Body of pancreas (tissue), 4 donors: ENCODE measurements at regions not wholly inside any gene's neighbourhood (a gene's known extent, or its start where the extent isn't known, plus 50 kb on each side); places are given as distances from the start of the nearest gene placed in this dataset.

ENCODE experiments used
- ATAC-seq: fragments of 150-250 bp; one replicate; pipeline ENCODE4 v1.9.1; 2016
- DNase-seq, 4 donors: peaks; one replicate each; pipeline ENCODE4 v3.0.0-alpha.2; 2019
- H3K27ac ChIP-seq, 4 donors: fragments of 200-600 bp; sonication (generic); 1 replicate in 3 of 4; 2 replicates in 1 of 4; pipeline versions ENCODE4 v1.5.1 to v1.6.1; 2016 to 2019; ENCODE audit warnings: mild to moderate bottlenecking in 1 of 4, mixed read lengths in 1 of 4, moderate library complexity in 1 of 4
- H3K27me3 ChIP-seq, 2 donors: fragments of 200-600 bp; sonication (generic); one replicate each; pipeline ENCODE4 v1.6.0; 2016; ENCODE audit warnings: mild to moderate bottlenecking in 1 of 2
- H3K36me3 ChIP-seq, 2 donors: fragments of 200-600 bp; sonication (generic); replicated peaks in 1 of 2; 2 replicates each; pipeline ENCODE4 v1.5.1; 2016; ENCODE audit warnings: low read depth in 2 of 2; ENCODE audit not compliant: insufficient read depth in 1 of 2
- H3K4me1 ChIP-seq: fragments of 200-600 bp; sonication (generic); one replicate; pipeline ENCODE4 v1.6.0; 2016
- H3K4me3 ChIP-seq, 2 donors: fragments of 200-600 bp; sonication (generic); 1 replicate in 1 of 2; 2 replicates in 1 of 2; pipeline ENCODE4 v1.5.1; 2016 to 2019
- H3K9me3 ChIP-seq, 3 donors: fragments of 200-600 bp; sonication (generic); 1 replicate in 2 of 3; 2 replicates in 1 of 3; pipeline ENCODE4 v1.5.1; 2016
- POLR2A ChIP-seq, 3 donors: fragments of 450-650 bp; IDR thresholded peaks; one replicate each; pipeline ENCODE4 v1.6.1; 2016; ENCODE audit warnings: antibody characterized with exemption in 3 of 3, mild to moderate bottlenecking in 2 of 3
- WGBS, 2 donors: methylation state at CpG; one replicate each; pipeline ENCODE4 v1.1.5; 2017; 5-methylcytosine and 5-hydroxymethylcytosine counted together
- intact Hi-C: fragments of 100-400 bp; cut with DNase I; formaldehyde crosslinking; loops from one replicate; pipeline ENCODE4 v1.15.1; 2023
- TF ChIP-seq, protein P1 (sequence below), 7 experiments: fragments of 450-650 bp in 4 of 7; fragments of 200-600 bp in 3 of 7; sonication (generic) in 3 of 7; IDR thresholded peaks; one replicate each; pipeline ENCODE4 v1.5.1; 2016 to 2019; ENCODE audit warnings: antibody characterized with exemption in 7 of 7

DNA sequence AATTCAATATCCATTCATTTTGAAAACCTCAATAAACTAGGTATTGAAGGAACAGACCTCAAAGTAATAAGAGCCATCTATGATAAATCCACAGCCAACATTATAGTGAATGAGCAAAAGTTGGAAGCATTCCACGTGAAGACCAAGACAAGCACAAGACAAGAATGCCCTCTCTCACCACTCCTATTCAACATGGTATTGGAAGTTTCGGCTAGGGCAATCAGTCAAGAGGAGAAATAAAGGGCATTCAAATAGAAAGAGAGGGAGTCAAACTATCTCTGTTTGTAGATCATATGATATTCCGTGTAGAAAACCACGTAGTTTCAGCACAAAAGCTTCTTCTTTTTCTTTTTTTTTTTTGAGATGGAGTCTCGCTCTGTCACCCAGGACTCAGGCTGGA is 550.3 kb downstream of the FSCB start:
- Histone ChIP-seq H3K36me3 (no peaks in the 10 kb centered on the region), H3K4me3 (no peak overlapping the region), H3K27me3 (no peaks in the 10 kb centered on the region), H3K4me1 (no peaks in the 10 kb centered on the region), H3K9me3 (no peaks in the 10 kb centered on the region), H3K27ac (no peak overlapping the region)
- no peak for DNase-seq
- ATAC-seq = no peak
- intact Hi-C loops = no loop called here
- 74 to 81% methylated on average over 5 of the region's 5 CpGs for WGBS, 2 donors
- no peak for TF ChIP-seq POLR2A (IDR thresholded peaks at IDR 0.05)
- TF ChIP-seq, protein P1, sequence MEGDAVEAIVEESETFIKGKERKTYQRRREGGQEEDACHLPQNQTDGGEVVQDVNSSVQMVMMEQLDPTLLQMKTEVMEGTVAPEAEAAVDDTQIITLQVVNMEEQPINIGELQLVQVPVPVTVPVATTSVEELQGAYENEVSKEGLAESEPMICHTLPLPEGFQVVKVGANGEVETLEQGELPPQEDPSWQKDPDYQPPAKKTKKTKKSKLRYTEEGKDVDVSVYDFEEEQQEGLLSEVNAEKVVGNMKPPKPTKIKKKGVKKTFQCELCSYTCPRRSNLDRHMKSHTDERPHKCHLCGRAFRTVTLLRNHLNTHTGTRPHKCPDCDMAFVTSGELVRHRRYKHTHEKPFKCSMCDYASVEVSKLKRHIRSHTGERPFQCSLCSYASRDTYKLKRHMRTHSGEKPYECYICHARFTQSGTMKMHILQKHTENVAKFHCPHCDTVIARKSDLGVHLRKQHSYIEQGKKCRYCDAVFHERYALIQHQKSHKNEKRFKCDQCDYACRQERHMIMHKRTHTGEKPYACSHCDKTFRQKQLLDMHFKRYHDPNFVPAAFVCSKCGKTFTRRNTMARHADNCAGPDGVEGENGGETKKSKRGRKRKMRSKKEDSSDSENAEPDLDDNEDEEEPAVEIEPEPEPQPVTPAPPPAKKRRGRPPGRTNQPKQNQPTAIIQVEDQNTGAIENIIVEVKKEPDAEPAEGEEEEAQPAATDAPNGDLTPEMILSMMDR (IDR thresholded peaks at IDR 0.05) = no peak

DNA sequence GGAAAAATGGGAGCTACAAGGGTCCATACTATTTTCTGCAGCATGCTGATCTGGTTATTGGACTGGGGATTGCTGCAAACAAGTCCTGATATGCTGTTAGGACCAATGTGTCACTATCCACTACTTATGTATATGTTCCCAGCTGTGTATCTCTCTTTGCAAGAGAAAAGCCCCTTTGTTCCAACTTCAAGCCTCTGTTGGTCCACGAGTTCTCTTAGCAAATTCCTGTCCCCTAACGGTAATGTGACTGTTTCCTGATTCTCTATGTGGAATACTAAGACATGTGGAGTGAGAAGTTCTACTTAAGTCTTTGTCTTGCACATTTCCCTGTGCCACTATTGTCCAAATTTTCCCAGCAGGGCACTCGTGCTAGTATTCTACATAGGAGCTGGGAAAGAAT is 557.7 kb downstream of the FSCB start:
- no peak for DNase-seq
- Histone ChIP-seq H3K9me3 (no peaks in the 10 kb centered on the region), H3K27ac (no peak overlapping the region), H3K4me1 (no peaks in the 10 kb centered on the region), H3K4me3 (no peak overlapping the region), H3K36me3 (no peaks in the 10 kb centered on the region), H3K27me3 (no peaks in the 10 kb centered on the region)
- WGBS, 2 donors = 21 to 22% methylated on average over 3 of the region's 3 CpGs
- TF ChIP-seq, protein P1 (IDR thresholded peaks at IDR 0.05) = no peak
- TF ChIP-seq POLR2A (IDR thresholded peaks at IDR 0.05) = no peak
- intact Hi-C loops = no loop called here
- ATAC-seq = no peak

DNA sequence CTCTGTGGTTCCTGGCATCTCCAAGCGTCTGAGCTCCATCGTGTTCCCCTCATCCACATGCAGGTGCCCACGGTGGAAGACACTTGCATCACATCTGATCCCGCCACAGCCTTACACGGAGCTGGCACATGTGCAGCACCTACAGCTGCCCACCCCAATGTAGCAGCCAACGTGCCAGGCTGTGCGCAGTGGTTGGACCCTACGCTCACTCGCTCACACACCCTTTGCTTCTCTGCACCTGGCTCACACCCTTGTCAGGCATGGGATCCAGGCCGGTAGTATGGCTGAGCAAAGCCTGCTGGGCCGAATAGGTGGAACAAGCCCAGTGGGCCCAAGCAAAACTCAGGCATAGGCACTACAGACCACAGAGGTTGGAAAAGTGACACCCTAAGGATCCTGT is 567.2 kb downstream of the FSCB start:
- Histone ChIP-seq H3K36me3 (no peaks in the 10 kb centered on the region), H3K27ac (no peak overlapping the region), H3K4me3 (no peak overlapping the region), H3K4me1 (no peaks in the 10 kb centered on the region), H3K9me3 (no peaks in the 10 kb centered on the region), H3K27me3 (no peaks in the 10 kb centered on the region)
- DNase-seq = no peak
- WGBS, 2 donors = 76 to 77% methylated on average over 9 to 11 of the region's 11 CpGs
- ATAC-seq = no peak
- intact Hi-C loops = no loop called here
- TF ChIP-seq POLR2A (IDR thresholded peaks at IDR 0.05) = no peak
- TF ChIP-seq, protein P1 (IDR thresholded peaks at IDR 0.05) = no peak

DNA sequence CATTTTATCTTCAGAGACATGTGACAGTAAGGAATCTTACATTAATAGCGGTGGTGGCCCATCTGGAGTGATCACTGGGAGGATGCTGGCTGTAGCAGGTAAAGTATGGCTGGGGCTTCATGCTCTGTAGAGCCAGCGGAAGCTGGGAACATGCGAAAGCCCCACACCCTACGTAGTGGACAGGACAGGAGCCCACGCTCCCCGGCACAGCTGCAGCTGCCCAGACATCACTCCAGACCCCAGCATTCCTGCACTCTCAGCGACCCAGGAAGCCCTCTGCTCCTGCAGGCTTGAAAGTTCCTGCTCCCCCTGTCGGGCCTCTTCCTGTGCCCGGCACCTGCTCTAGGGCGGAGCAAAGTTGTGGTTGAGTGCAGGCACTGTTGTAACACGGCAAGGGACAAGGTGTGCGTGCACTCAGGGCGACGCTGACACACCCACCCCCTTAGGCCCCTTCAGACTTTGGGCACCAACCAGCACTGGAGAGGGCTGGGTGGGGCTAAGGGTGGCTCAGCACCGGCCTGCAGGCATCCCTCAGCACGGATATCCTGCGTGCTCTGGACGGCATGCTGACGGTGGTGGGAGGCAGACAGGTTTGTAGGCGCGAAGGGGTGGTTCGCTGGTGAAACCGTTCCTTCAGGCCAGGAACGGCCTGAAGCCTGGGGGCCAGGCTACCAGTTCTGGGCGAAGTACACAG is 568.3 kb downstream of the FSCB start:
- DNase-seq (no peak), ATAC-seq (no peak)
- WGBS, 2 donors = 72 to 75% methylated on average over 24 to 25 of the region's 25 CpGs
- Histone ChIP-seq H3K27me3 (no peaks in the 10 kb centered on the region), H3K27ac (no peak overlapping the region), H3K36me3 (no peaks in the 10 kb centered on the region), H3K4me3 (no peak overlapping the region), H3K4me1 (no peaks in the 10 kb centered on the region), H3K9me3 (no peaks in the 10 kb centered on the region)
- TF ChIP-seq, protein P1 (IDR thresholded peaks at IDR 0.05) = no peak
- TF ChIP-seq POLR2A (IDR thresholded peaks at IDR 0.05) = no peak
- intact Hi-C loops = no loop called here

GRCh38 chr14:43937001-43937400 is 570.1 kb downstream of the FSCB start:
- H3K9me3 ChIP-seq = no peaks in the 10 kb centered on the region
- WGBS, 2 donors = 83 to 86% methylated on average over 2 of the region's 2 CpGs
- no peaks in the 10 kb centered on the region for H3K36me3 ChIP-seq
- H3K4me1 ChIP-seq = no peaks in the 10 kb centered on the region
- TF ChIP-seq, protein P1 (IDR thresholded peaks at IDR 0.05) = no peak
- no peak for TF ChIP-seq POLR2A (IDR thresholded peaks at IDR 0.05)
- DNase-seq = no peak
- intact Hi-C loops = no loop called here
- H3K27ac ChIP-seq = no peak overlapping the region
- no peaks in the 10 kb centered on the region for H3K27me3 ChIP-seq
- no peak for ATAC-seq
- no peak overlapping the region for H3K4me3 ChIP-seq
